Osteocyte (in vitro differentiated cells): ENCODE measurements at regions not wholly inside any gene's neighbourhood (a gene's known extent, or its start where the extent isn't known, plus 50 kb on each side); places are given as distances from the start of the nearest gene placed in this dataset.

Experiments
- DNase-seq: peaks from one replicate; pipeline ENCODE4 v3.0.0; 2021; ENCODE audit warnings: mixed read lengths; ENCODE audit not compliant: unreplicated experiment; ENCODE audit errors: extremely low spot score
- H3K27ac Mint-ChIP-seq: one replicate; pipeline ENCODE4 v1.8.0; 2021; ENCODE audit warnings: mild to moderate bottlenecking, mixed read lengths; ENCODE audit not compliant: unreplicated experiment
- H3K27me3 Mint-ChIP-seq: one replicate; pipeline ENCODE4 v1.8.0; 2021; ENCODE audit warnings: mixed read lengths; ENCODE audit not compliant: unreplicated experiment
- H3K36me3 Mint-ChIP-seq: one replicate; pipeline ENCODE4 v1.8.0; 2021; ENCODE audit warnings: mixed read lengths; ENCODE audit not compliant: unreplicated experiment
- H3K4me1 Mint-ChIP-seq: one replicate; pipeline ENCODE4 v1.8.0; 2021; ENCODE audit warnings: mixed read lengths; ENCODE audit not compliant: unreplicated experiment
- H3K4me3 Mint-ChIP-seq: one replicate; pipeline ENCODE4 v1.8.0; 2021; ENCODE audit warnings: mild to moderate bottlenecking, moderate library complexity, mixed read lengths; ENCODE audit not compliant: unreplicated experiment
- H3K9me3 Mint-ChIP-seq: one replicate; pipeline ENCODE4 v1.8.0; 2021; ENCODE audit warnings: mixed read lengths; ENCODE audit not compliant: unreplicated experiment
- TF ChIP-seq, protein P1 (sequence below): fragments of 200-600 bp; sonication (generic); IDR thresholded peaks from 2 replicates; pipeline ENCODE4 v1.5.0; 2021; ENCODE audit warnings: antibody characterized with exemption, mild to moderate bottlenecking, moderate library complexity

DNA sequence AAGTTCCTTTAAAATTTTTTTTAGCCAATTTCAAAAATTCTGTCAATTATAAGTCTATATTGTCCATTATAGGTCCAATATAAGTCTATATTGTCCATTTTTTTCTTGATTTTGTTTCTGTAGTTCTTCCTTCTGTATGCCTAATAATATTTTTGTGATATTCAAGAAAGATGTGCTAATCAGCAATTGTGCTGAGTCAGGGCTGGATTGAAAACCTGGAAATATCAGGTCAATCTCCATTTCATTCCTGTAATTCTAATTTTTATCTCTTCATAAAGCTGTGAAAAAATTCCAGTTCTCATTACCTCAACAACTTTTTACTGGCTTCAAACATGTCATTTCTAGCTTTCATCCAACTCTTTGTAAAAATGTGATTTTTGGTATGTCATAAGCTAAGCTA lies 353.7 kb downstream of the SLITRK6 start:
- Mint-ChIP-seq H3K27ac (no peak overlapping the region), H3K4me3 (no peak overlapping the region), H3K4me1 (peaks cover 6% of the 10 kb centered on the region), H3K27me3 (no peaks in the 10 kb centered on the region), H3K36me3 (no peaks in the 10 kb centered on the region), H3K9me3 (no peaks in the 10 kb centered on the region)
- TF ChIP-seq, protein P1, sequence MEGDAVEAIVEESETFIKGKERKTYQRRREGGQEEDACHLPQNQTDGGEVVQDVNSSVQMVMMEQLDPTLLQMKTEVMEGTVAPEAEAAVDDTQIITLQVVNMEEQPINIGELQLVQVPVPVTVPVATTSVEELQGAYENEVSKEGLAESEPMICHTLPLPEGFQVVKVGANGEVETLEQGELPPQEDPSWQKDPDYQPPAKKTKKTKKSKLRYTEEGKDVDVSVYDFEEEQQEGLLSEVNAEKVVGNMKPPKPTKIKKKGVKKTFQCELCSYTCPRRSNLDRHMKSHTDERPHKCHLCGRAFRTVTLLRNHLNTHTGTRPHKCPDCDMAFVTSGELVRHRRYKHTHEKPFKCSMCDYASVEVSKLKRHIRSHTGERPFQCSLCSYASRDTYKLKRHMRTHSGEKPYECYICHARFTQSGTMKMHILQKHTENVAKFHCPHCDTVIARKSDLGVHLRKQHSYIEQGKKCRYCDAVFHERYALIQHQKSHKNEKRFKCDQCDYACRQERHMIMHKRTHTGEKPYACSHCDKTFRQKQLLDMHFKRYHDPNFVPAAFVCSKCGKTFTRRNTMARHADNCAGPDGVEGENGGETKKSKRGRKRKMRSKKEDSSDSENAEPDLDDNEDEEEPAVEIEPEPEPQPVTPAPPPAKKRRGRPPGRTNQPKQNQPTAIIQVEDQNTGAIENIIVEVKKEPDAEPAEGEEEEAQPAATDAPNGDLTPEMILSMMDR, result no peak
- no peak for DNase-seq

DNA sequence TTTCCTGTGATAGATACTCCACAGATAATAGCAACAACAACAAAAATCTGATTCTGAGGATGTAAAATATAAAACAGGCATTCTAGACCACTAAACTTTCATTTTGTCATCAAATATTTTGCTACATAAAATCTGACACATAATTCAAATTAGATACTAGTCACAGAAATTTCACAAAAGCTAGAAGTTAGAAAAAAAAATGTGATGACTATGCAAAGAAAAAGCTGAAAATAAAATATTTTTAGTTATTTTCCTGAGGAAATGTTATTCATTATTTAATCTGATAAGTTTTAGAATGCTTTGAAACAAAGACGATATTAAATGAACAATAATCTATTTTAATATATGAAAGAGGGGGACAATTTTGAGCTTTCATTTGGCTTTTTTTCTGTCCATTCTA lies 357.2 kb downstream of the SLITRK6 start:
- Mint-ChIP-seq H3K4me3 (no peak overlapping the region), H3K4me1 (peaks cover 2% of the 10 kb centered on the region), H3K36me3 (no peaks in the 10 kb centered on the region), H3K27me3 (no peaks in the 10 kb centered on the region), H3K27ac (no peak overlapping the region), H3K9me3 (no peaks in the 10 kb centered on the region)
- TF ChIP-seq, protein P1, result no peak
- no peak for DNase-seq

DNA sequence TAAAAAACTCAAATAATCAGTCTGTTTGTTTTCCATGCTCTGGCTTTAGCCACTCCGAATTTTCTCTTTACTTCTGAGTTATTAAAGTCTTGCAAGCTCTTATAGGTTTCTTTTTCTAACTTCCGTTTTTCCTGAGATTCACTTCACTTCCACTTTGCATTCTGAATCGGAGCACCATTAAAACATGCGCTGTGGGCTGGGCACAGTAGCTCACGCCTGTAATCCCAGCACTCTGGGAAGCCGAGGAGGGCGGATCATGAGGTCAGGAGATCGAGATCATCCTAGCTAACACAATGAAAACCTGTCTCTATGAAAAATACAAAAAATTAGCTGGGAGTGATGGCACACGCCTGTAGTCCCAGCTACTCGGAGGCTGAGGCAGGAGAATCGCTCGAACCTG lies 357.9 kb downstream of the SLITRK6 start:
- DNase-seq, result no peak
- Mint-ChIP-seq H3K9me3 (no peaks in the 10 kb centered on the region), H3K27ac (no peak overlapping the region), H3K4me3 (no peak overlapping the region), H3K27me3 (no peaks in the 10 kb centered on the region), H3K4me1 (peaks cover 2% of the 10 kb centered on the region), H3K36me3 (no peaks in the 10 kb centered on the region)
- TF ChIP-seq, protein P1, result no peak

DNA sequence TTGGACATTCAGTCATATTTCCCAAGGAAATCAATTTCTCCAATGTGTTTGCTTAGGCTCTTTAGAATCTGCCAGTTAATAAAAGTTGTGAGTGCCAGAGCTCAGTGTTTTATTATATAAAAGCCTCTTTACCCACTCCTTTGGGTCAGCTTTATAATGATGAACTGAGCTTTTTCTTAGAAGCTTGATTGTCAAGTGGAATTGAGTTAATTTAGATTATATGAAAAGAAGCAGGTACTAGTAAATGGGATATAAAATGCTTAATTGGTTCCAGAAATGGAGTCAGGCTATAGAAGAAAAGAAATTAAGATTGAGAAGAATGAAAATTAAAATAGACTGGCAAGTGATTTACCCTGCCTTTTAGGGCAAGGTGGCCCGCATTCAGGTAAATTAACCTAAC lies 363.2 kb downstream of the SLITRK6 start:
- Mint-ChIP-seq H3K27me3 (no peaks in the 10 kb centered on the region), H3K4me3 (no peak overlapping the region), H3K4me1 (no peaks in the 10 kb centered on the region), H3K9me3 (peaks cover 9% of the 10 kb centered on the region), H3K36me3 (no peaks in the 10 kb centered on the region), H3K27ac (no peak overlapping the region)
- DNase-seq, result no peak
- TF ChIP-seq, protein P1, result no peak

DNA sequence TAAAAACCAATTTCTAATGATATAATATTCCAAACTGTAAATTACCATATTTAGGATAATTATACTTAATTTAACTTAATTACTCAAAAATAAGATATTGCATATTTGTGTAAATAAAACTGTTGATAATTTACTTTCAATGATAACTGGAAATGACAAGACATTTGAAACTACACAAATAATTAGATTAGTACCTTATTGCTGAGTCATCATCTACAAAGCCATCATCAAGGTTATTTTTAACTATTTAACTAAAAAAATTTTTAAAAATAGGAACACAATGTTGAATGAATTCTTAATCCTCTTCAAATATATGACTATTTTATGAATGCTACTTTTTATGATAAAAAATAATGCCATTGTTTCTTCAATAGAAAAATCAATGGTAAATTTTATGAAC lies 364.3 kb downstream of the SLITRK6 start:
- TF ChIP-seq, protein P1, result no peak
- Mint-ChIP-seq H3K27ac (no peak overlapping the region), H3K27me3 (no peaks in the 10 kb centered on the region), H3K4me3 (no peak overlapping the region), H3K36me3 (no peaks in the 10 kb centered on the region), H3K4me1 (no peaks in the 10 kb centered on the region), H3K9me3 (peaks cover 9% of the 10 kb centered on the region)
- DNase-seq, result no peak
